ENCODE measurements at regions not wholly inside any gene's neighbourhood (a gene's known extent, or its start where the extent isn't known, plus 50 kb on each side); places are given as distances from the start of the nearest gene placed in this dataset.

DNA sequence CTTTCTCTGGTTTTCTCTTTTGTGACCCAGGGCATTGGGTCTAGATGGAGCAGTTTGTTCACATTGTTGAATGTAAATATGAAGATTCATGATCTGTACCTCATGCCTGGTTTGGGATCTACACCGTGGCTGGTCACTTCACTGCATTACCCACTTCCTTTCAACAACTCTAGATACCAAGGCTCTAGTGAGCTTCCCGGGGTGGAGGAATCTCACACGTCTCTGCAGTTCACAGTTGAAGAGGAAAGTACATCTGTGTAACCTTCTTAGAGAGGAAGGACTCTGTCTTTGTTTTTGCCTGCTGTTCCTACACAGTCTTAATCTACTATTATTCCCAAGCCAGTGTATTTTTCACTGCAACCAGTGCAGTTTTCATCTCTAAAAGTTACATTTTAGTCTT is 574.8 kb downstream of the MBD2 start:
- DNase-seq (ENCODE audit: low read depth) = no peak
- Histone ChIP-seq H3K27me3 (ENCODE audit: control insufficient read depth, insufficient read depth, low read length) (no peaks in the 10 kb centered on the region), H3K4me3 (ENCODE audit: low read depth, low read length) (no peak overlapping the region), H3K36me3 (ENCODE audit: control insufficient read depth, insufficient read depth, low read length) (no peaks in the 10 kb centered on the region)
- ChIA-PET CTCF (no interaction called here), POLR2A (no interaction called here)
- TF ChIP-seq CTCF (IDR thresholded peaks at IDR 0.05; ENCODE audit: insufficient read depth, low read depth, low read length) = no peak

DNA sequence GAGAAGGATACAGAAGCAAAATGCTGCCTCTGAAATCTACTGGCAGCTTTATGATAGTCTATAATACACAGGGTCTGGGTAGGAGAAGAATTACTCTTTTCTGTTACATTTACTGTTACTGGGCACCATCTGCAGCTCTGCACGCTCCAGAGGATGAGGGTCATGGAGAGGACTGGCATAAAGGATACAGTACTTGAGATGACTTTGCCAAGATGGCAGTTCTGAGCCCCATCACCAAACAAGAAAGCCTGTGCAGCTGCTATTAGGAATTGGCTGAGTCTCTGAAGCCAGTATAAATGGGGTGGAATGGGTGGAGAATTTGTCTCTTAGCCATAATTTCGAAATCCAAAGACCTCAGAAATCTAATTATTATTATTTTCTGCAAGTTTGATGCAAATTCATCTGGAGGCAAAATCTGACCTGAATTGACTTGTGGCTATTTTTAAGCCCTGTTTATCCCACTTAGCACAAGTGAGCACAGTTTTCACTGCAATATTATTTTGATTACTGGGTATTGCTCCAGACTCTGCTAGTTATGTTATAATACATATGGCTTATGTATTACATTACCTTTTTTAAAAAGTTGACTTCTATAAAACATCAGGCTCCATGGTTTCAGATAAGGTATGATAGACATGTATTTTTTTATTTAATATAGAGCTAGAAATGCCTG is 579.5 kb downstream of the MBD2 start:
- ChIA-PET POLR2A (no interaction called here), CTCF (interaction anchor here (0.7 kb wide), 1 partner anchor 284 kb away, joined by 3 read pairs; no protein-coding TSS in a partner anchor)
- Histone ChIP-seq H3K4me3 (ENCODE audit: low read depth, low read length) (no peak overlapping the region), H3K27me3 (ENCODE audit: control insufficient read depth, insufficient read depth, low read length) (no peaks in the 10 kb centered on the region), H3K36me3 (ENCODE audit: control insufficient read depth, insufficient read depth, low read length) (no peaks in the 10 kb centered on the region)
- no peak for DNase-seq (ENCODE audit: low read depth)
- TF ChIP-seq CTCF (IDR thresholded peaks at IDR 0.05; ENCODE audit: insufficient read depth, low read depth, low read length) = no peak

DNA sequence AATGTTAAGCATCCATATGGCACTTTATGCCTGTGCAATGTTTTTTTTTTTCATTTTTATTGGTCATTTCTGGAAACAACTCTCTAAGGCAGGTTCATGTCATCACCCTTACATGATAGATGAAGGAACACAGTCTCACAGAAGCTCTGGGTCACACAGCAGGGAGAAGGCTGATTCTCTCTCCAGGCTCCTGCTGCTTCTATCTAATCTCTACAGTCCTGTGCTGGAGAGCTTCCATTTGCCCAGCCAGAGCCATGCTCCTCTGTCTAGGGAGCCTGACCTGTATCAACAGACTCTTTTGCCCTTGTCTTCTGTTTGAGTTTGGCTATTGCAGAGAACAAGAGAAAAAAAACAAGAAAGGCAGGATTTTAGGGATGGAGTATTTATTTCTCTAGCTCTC is 584.8 kb downstream of the MBD2 start:
- no peaks in the 10 kb centered on the region for H3K36me3 ChIP-seq (ENCODE audit: control insufficient read depth, insufficient read depth, low read length)
- ChIA-PET CTCF (interaction anchor here (0.6 kb wide), 1 partner anchor 657 kb away, joined by 3 read pairs; no protein-coding TSS in a partner anchor), POLR2A (no interaction called here)
- H3K27me3 ChIP-seq (ENCODE audit: control insufficient read depth, insufficient read depth, low read length) = no peaks in the 10 kb centered on the region
- no peak for TF ChIP-seq CTCF (IDR thresholded peaks at IDR 0.05; ENCODE audit: insufficient read depth, low read depth, low read length)
- no peak for DNase-seq (ENCODE audit: low read depth)
- no peak overlapping the region for H3K4me3 ChIP-seq (ENCODE audit: low read depth, low read length)

- H3K36me3 ChIP-seq (ENCODE audit: control insufficient read depth, insufficient read depth, low read length) = no peaks in the 10 kb centered on the region
- H3K4me3 ChIP-seq (ENCODE audit: low read depth, low read length) = no peak overlapping the region
- ChIA-PET POLR2A (no interaction called here), CTCF (no interaction called here)
- H3K27me3 ChIP-seq (ENCODE audit: control insufficient read depth, insufficient read depth, low read length) = no peaks in the 10 kb centered on the region
- DNase-seq (ENCODE audit: low read depth) = no peak
- no peak for TF ChIP-seq CTCF (IDR thresholded peaks at IDR 0.05; ENCODE audit: insufficient read depth, low read depth, low read length)
Measured at GRCh38 chr18:53629337-53629736, 595.1 kb downstream of the MBD2 start.

DNA sequence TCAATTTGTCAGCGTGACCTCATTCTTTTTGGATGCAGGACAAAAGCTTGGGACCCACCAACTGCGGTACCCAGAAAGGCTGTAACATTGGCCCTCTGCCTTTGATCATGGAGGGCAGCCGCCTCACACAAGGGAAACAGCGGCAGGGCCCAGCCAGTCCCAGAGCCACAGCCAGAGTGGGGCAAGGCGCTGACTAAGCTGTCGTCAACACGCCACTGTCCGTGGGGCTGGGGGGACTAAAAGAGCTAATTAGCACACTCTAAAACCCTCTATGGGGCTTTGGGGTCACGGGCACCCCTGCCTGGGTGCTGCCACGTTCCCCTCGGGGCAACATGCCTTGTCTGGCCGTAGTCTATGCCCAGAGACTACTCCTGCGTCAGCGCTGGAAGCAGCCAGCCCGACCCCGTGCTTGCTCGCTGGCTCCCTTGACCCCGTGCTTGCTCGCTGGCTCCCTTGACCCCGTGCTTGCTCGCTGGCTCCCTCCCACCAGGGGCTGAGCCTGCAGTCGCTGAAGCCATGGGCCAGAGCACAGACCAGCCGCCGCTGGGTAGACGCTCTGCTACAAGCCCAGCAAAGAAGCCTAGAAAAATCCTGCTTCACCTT is 598.4 kb downstream of the MBD2 start:
- DNase-seq (ENCODE audit: low read depth) = no peak
- CTCF ChIA-PET = no interaction called here
- TF ChIP-seq CTCF (IDR thresholded peaks at IDR 0.05; ENCODE audit: insufficient read depth, low read depth, low read length) = no peak
- H3K4me3 ChIP-seq (ENCODE audit: low read depth, low read length) = no peak overlapping the region
- H3K36me3 ChIP-seq (ENCODE audit: control insufficient read depth, insufficient read depth, low read length) = no peaks in the 10 kb centered on the region
- POLR2A ChIA-PET = no interaction called here
- no peaks in the 10 kb centered on the region for H3K27me3 ChIP-seq (ENCODE audit: control insufficient read depth, insufficient read depth, low read length)

Data from BJ (cell line).